KMS-11 (cell line): ENCODE measurements at regions not wholly inside any gene's neighbourhood (a gene's known extent, or its start where the extent isn't known, plus 50 kb on each side); places are given as distances from the start of the nearest gene placed in this dataset.

Experiments
- H2AFZ ChIP-seq: fragments of 200-600 bp; sonication (generic); 2 replicates; pipeline ENCODE4 v1.6.1; 2016; ENCODE audit warnings: antibody characterized with exemption, mixed run types, low read depth
- H3K27ac ChIP-seq: fragments of 200-600 bp; sonication (generic); 2 replicates; pipeline ENCODE4 v1.6.1; 2016; ENCODE audit warnings: mild to moderate bottlenecking, mixed run types
- H3K27me3 ChIP-seq: fragments of 200-600 bp; sonication (generic); 2 replicates; pipeline ENCODE4 v1.6.1; 2017; ENCODE audit warnings: mild to moderate bottlenecking, low read depth, mixed run types, moderate library complexity; ENCODE audit not compliant: insufficient read depth
- H3K36me3 ChIP-seq: fragments of 200-600 bp; sonication (generic); 2 replicates; pipeline ENCODE4 v1.6.1; 2017; ENCODE audit warnings: mild to moderate bottlenecking, mixed run types; ENCODE audit not compliant: insufficient read depth
- H3K4me1 ChIP-seq: fragments of 200-600 bp; sonication (generic); 2 replicates; pipeline ENCODE4 v1.6.1; 2016; ENCODE audit warnings: mild to moderate bottlenecking, low read depth, mixed run types; ENCODE audit not compliant: poor library complexity, severe bottlenecking
- H3K4me2 ChIP-seq: fragments of 200-600 bp; sonication (generic); 2 replicates; pipeline ENCODE4 v1.7.0; 2016; ENCODE audit warnings: mild to moderate bottlenecking, mixed run types
- H3K4me3 ChIP-seq: fragments of 200-600 bp; sonication (generic); IDR thresholded peaks from 2 replicates; pipeline ENCODE4 v1.6.1; 2017; ENCODE audit warnings: low read depth, low read length, mixed read lengths; ENCODE audit not compliant: insufficient read depth
- H3K79me2 ChIP-seq: fragments of 200-600 bp; sonication (generic); 2 replicates; pipeline ENCODE4 v1.6.1; 2016; ENCODE audit warnings: low read depth, mixed run types; ENCODE audit not compliant: insufficient read depth
- H3K9ac ChIP-seq: fragments of 200-600 bp; sonication (generic); 2 replicates; pipeline ENCODE4 v1.6.1; 2016; ENCODE audit warnings: mild to moderate bottlenecking, mixed run types
- H4K20me1 ChIP-seq: fragments of 200-600 bp; sonication (generic); 2 replicates; pipeline ENCODE4 v1.6.1; 2016; ENCODE audit warnings: mild to moderate bottlenecking, mixed run types; ENCODE audit not compliant: insufficient read depth
- TF ChIP-seq, protein P1 (sequence below): fragments of 200-600 bp; sonication (generic); conservative IDR thresholded peaks from 2 replicates; pipeline ENCODE4 v1.6.1; 2017; ENCODE audit warnings: low read depth, mild to moderate bottlenecking, antibody characterized with exemption, low read length, moderate library complexity, mixed read lengths

DNA sequence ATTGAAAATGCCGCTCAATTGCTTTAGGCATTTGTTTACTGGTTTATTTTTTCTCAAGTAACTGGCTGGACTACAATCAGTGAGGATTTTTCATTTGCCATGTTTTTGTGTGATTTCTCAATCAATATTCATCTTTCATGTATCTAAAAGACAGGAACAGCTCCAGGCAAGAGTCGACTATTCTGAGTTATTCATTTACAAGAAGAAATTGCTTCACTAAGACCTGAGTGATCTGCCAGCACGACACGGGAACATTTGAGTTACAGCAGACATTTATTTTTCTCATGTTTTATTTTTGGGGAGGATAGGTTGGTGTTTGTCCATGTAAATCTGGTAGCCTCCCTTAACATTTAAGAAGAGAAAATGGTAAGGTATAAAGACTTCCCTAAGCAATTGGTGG, 124.1 kb downstream of the CBLN4 start:
- no peaks in the 10 kb centered on the region for H3K4me1 ChIP-seq
- H3K27ac ChIP-seq = no peak overlapping the region
- H3K9ac ChIP-seq = no peak overlapping the region
- no peaks in the 10 kb centered on the region for H4K20me1 ChIP-seq
- no peak overlapping the region for H3K4me2 ChIP-seq
- no peaks in the 10 kb centered on the region for H3K79me2 ChIP-seq
- no peak overlapping the region for H2AFZ ChIP-seq
- no peak overlapping the region for H3K4me3 ChIP-seq
- H3K36me3 ChIP-seq = no peaks in the 10 kb centered on the region
- TF ChIP-seq, protein P1, sequence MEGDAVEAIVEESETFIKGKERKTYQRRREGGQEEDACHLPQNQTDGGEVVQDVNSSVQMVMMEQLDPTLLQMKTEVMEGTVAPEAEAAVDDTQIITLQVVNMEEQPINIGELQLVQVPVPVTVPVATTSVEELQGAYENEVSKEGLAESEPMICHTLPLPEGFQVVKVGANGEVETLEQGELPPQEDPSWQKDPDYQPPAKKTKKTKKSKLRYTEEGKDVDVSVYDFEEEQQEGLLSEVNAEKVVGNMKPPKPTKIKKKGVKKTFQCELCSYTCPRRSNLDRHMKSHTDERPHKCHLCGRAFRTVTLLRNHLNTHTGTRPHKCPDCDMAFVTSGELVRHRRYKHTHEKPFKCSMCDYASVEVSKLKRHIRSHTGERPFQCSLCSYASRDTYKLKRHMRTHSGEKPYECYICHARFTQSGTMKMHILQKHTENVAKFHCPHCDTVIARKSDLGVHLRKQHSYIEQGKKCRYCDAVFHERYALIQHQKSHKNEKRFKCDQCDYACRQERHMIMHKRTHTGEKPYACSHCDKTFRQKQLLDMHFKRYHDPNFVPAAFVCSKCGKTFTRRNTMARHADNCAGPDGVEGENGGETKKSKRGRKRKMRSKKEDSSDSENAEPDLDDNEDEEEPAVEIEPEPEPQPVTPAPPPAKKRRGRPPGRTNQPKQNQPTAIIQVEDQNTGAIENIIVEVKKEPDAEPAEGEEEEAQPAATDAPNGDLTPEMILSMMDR = no peak
- H3K27me3 ChIP-seq = no peaks in the 10 kb centered on the region

GRCh38 chr20:55880361-55880760, 125.0 kb downstream of the CBLN4 start:
- H2AFZ ChIP-seq = no peak overlapping the region
- H3K4me3 ChIP-seq = no peak overlapping the region
- no peaks in the 10 kb centered on the region for H3K4me1 ChIP-seq
- no peak overlapping the region for H3K4me2 ChIP-seq
- H3K36me3 ChIP-seq = no peaks in the 10 kb centered on the region
- H3K27me3 ChIP-seq = no peaks in the 10 kb centered on the region
- no peak overlapping the region for H3K27ac ChIP-seq
- H3K9ac ChIP-seq = no peak overlapping the region
- H3K79me2 ChIP-seq = no peaks in the 10 kb centered on the region
- H4K20me1 ChIP-seq = no peaks in the 10 kb centered on the region
- TF ChIP-seq, protein P1 = no peak

DNA sequence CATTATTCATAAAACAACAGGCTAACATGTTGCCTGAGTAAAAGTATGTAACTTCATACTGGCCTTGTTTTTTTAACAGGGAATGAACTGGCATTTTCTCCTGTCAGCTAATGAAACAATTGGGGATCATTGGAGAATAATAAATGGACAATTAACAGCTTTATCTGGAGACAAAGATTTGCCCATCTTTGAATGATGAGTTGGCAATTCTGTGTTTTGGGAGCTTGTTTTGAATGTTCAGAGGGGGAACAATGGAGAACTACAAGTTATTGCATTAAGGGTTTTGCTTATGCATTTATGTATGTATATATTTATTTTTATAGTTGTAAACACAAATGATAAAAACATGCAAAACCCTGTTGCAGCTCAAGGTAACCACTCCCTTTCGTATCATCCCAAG, 150.3 kb downstream of the CBLN4 start:
- TF ChIP-seq, protein P1 = no peak
- Histone ChIP-seq H3K4me1 (no peaks in the 10 kb centered on the region), H2AFZ (no peak overlapping the region), H3K9ac (no peak overlapping the region), H3K4me3 (no peak overlapping the region), H4K20me1 (no peaks in the 10 kb centered on the region), H3K79me2 (no peaks in the 10 kb centered on the region), H3K4me2 (no peak overlapping the region), H3K27ac (no peak overlapping the region), H3K27me3 (no peaks in the 10 kb centered on the region), H3K36me3 (no peaks in the 10 kb centered on the region)

DNA sequence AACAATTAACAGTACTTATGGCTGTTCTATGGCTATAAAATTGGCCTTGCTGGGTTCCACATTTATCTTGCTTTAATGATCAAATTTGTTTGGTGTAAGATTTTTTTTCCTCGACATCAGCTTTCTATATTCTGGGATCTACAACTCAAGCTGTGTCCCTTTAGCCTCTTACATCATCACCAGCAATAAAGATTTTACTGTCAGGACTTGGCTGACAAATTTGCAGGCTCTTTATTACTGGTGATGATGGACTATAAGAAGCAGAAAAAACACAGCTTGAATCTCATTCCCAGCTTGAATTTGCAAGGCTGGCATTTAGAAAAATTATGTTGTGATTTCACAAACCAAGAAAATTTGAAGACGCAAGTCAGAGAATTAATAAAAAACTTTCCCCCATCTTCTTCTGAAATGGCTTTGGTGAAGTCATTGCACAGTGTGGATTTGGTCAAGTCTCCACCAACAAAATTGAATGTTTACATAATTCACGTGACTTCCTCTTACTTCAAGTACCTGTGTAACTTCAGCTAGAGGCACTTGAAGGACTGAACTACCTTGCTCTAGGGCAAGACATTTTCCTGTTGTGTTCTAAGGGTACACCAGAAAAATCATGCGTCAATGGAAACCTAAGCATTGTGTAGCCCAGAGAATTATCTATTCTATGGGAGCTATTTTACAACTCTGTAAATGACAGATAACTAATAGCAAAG, 175.0 kb downstream of the CBLN4 start:
- no peak overlapping the region for H3K9ac ChIP-seq
- no peak overlapping the region for H3K4me2 ChIP-seq
- H2AFZ ChIP-seq = no peak overlapping the region
- H3K27me3 ChIP-seq = no peaks in the 10 kb centered on the region
- no peak overlapping the region for H3K27ac ChIP-seq
- no peak overlapping the region for H3K4me3 ChIP-seq
- TF ChIP-seq, protein P1 = no peak
- no peaks in the 10 kb centered on the region for H4K20me1 ChIP-seq
- no peaks in the 10 kb centered on the region for H3K79me2 ChIP-seq
- H3K4me1 ChIP-seq = no peaks in the 10 kb centered on the region
- H3K36me3 ChIP-seq = no peaks in the 10 kb centered on the region
